ENCODE measurements at regions not wholly inside any gene's neighbourhood (a gene's known extent, or its start where the extent isn't known, plus 50 kb on each side); places are given as distances from the start of the nearest gene placed in this dataset.

DNA sequence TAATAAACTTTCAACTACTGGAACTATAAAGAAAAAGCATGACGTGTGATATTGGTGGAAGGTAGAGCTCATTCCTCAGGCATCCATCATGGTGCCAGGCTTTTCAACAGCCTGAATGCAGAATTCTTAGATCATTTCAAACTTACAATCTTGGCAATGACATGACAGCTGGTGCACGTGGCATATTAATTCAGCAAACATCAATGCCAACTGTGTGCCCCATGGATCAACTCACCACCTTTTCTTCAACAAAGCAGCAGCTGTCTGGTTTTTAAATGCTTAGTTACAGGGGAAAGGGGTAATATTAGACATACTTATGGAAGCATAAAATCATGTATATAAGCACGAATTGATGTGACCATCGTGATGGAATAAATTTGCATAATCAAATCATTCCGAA, 56.0 kb upstream of the OR13F1 start:
- H2BK20ac ChIP-seq (ENCODE audit: low read depth, low read length, poor library complexity, severe bottlenecking) = no peak overlapping the region
- no peaks in the 10 kb centered on the region for H3K27me3 ChIP-seq (ENCODE audit: insufficient read depth, low read length)
- no peak overlapping the region for H2BK15ac ChIP-seq (ENCODE audit: low read depth, low read length)
- H4K8ac ChIP-seq (replicated peaks; ENCODE audit: insufficient read length, low read depth, low read length) = no peak overlapping the region
- no peak overlapping the region for H3K4me2 ChIP-seq (ENCODE audit: insufficient read depth, insufficient read length, low read length)
- H3K27ac ChIP-seq (ENCODE audit: insufficient read length, low read depth, low read length) = no peak overlapping the region
- no peaks in the 10 kb centered on the region for H3K9me3 Mint-ChIP-seq
- H4K5ac ChIP-seq (ENCODE audit: insufficient read length, low read depth, low read length) = no peak overlapping the region
- no peak overlapping the region for H2AK5ac ChIP-seq (ENCODE audit: insufficient read length, low read length)
- no peaks in the 10 kb centered on the region for H3K79me1 ChIP-seq (ENCODE audit: insufficient read depth, low read depth, low read length, poor library complexity, severe bottlenecking)
- H2BK12ac ChIP-seq (ENCODE audit: insufficient read length, low read depth, low read length) = no peak overlapping the region
- no peak overlapping the region for H3K27ac Mint-ChIP-seq
- H3K27me3 Mint-ChIP-seq (ENCODE audit: low read depth) = no peaks in the 10 kb centered on the region
- no peak overlapping the region for H3K23ac ChIP-seq (ENCODE audit: insufficient read length, low read depth, low read length)
- no peaks in the 10 kb centered on the region for H3K9me3 ChIP-seq (ENCODE audit: control insufficient read depth, low read depth, low read length)
- H3K56ac ChIP-seq (ENCODE audit: insufficient read length, low read depth, low read length) = no peak overlapping the region
- no peak overlapping the region for H3K4ac ChIP-seq (ENCODE audit: low read depth, low read length)
- H3K79me2 ChIP-seq (ENCODE audit: insufficient read depth, low read length) = no peaks in the 10 kb centered on the region
- H3K18ac ChIP-seq (ENCODE audit: insufficient read length, low read depth, low read length) = no peak overlapping the region
- TF ChIP-seq, protein P1, sequence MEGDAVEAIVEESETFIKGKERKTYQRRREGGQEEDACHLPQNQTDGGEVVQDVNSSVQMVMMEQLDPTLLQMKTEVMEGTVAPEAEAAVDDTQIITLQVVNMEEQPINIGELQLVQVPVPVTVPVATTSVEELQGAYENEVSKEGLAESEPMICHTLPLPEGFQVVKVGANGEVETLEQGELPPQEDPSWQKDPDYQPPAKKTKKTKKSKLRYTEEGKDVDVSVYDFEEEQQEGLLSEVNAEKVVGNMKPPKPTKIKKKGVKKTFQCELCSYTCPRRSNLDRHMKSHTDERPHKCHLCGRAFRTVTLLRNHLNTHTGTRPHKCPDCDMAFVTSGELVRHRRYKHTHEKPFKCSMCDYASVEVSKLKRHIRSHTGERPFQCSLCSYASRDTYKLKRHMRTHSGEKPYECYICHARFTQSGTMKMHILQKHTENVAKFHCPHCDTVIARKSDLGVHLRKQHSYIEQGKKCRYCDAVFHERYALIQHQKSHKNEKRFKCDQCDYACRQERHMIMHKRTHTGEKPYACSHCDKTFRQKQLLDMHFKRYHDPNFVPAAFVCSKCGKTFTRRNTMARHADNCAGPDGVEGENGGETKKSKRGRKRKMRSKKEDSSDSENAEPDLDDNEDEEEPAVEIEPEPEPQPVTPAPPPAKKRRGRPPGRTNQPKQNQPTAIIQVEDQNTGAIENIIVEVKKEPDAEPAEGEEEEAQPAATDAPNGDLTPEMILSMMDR (conservative IDR thresholded peaks at IDR 0.05) = no peak
- H3K4me1 Mint-ChIP-seq = peaks cover 0 to 2% of the 10 kb centered on the region in 2 experiments; a peak in 1 of 4 replicates
- H2AFZ ChIP-seq (ENCODE audit: low read length) = no peak overlapping the region
- WGBS (ENCODE audit: extremely low coverage, insufficient read length, low lambda C conversion rate) = no CpG with 5 or more reads among the region's 5 CpGs
- H4K20me1 ChIP-seq (ENCODE audit: control insufficient read depth, insufficient read depth, insufficient read length) = no peaks in the 10 kb centered on the region
- DNase-seq = no peak
- no peak overlapping the region for H4K91ac ChIP-seq (ENCODE audit: insufficient read length, low read depth, low read length)
- no peaks in the 10 kb centered on the region for H3K23me2 ChIP-seq (ENCODE audit: insufficient read length, low read depth, low read length, poor library complexity, severe bottlenecking)
- H2BK5ac ChIP-seq (ENCODE audit: insufficient read length, low read length) = no peak overlapping the region
- H2BK120ac ChIP-seq (ENCODE audit: low read depth, low read length, poor library complexity, severe bottlenecking) = no peak overlapping the region
- no peaks in the 10 kb centered on the region for H3K4me1 ChIP-seq (ENCODE audit: insufficient read depth, low read length)
- H3K9ac ChIP-seq (ENCODE audit: extremely low read depth, insufficient read length, low read length) = no peak overlapping the region
- H3T11ph ChIP-seq (ENCODE audit: low read length) = no peak overlapping the region
- no peak overlapping the region for H3K14ac ChIP-seq (ENCODE audit: insufficient read depth, low read length)
- H3K4me3 Mint-ChIP-seq = no peak overlapping the region
- no peaks in the 10 kb centered on the region for H3K36me3 Mint-ChIP-seq (ENCODE audit: insufficient read depth in 1 of 3, low read depth in 3 of 3)

Measured in H9 (cell line).